Right lobe of liver (tissue), 4 donors: ENCODE measurements at regions not wholly inside any gene's neighbourhood (a gene's known extent, or its start where the extent isn't known, plus 50 kb on each side); places are given as distances from the start of the nearest gene placed in this dataset.

Source experiments
- POLR2A ChIP-seq: fragments of 450-650 bp; IDR thresholded peaks from one replicate; pipeline ENCODE4 v1.6.1; 2017; ENCODE audit warnings: antibody characterized with exemption, mild to moderate bottlenecking
- TF ChIP-seq, protein P1 (sequence below), 4 donors: fragments of 200-600 bp in 3 of 4; fragments of 450-650 bp in 1 of 4; IDR thresholded peaks; one replicate each; pipeline versions ENCODE4 v1.5.1 to v1.8.0; 2016 to 2022; ENCODE audit warnings: antibody characterized with exemption in 4 of 4, mild to moderate bottlenecking in 2 of 4
- donor health status: DM: no; HTN: no; CAD: no.
- donor health status: DM: no; HTN: no; CAD: no.
- donor health status: DM: no; HTN: yes; CAD: no.

GRCh38 chr4:81601358-81601694 is 129.6 kb upstream of the RASGEF1B start:
- TF ChIP-seq, protein P1, sequence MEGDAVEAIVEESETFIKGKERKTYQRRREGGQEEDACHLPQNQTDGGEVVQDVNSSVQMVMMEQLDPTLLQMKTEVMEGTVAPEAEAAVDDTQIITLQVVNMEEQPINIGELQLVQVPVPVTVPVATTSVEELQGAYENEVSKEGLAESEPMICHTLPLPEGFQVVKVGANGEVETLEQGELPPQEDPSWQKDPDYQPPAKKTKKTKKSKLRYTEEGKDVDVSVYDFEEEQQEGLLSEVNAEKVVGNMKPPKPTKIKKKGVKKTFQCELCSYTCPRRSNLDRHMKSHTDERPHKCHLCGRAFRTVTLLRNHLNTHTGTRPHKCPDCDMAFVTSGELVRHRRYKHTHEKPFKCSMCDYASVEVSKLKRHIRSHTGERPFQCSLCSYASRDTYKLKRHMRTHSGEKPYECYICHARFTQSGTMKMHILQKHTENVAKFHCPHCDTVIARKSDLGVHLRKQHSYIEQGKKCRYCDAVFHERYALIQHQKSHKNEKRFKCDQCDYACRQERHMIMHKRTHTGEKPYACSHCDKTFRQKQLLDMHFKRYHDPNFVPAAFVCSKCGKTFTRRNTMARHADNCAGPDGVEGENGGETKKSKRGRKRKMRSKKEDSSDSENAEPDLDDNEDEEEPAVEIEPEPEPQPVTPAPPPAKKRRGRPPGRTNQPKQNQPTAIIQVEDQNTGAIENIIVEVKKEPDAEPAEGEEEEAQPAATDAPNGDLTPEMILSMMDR (IDR thresholded peaks at IDR 0.05): no peak
- TF ChIP-seq POLR2A: no peak
